Vagina (tissue), 2 donors: ENCODE measurements at regions not wholly inside any gene's neighbourhood (a gene's known extent, or its start where the extent isn't known, plus 50 kb on each side); places are given as distances from the start of the nearest gene placed in this dataset.

Experiments used
- DNase-seq, 2 donors: peaks; one replicate each; pipeline ENCODE4 v3.0.0-alpha.2; 2017; ENCODE audit errors: extremely low spot score in 2 of 2
- H3K27ac ChIP-seq: fragments of 200-600 bp; sonication (generic); one replicate; pipeline ENCODE4 v1.5.1; 2019
- H3K27me3 ChIP-seq: fragments of 200-600 bp; sonication (generic); one replicate; pipeline ENCODE4 v1.5.1; 2019
- H3K36me3 ChIP-seq, 2 donors: fragments of 200-600 bp; sonication (generic); one replicate each; pipeline ENCODE4 v1.5.1; 2017 to 2019
- H3K4me1 ChIP-seq: fragments of 200-600 bp; sonication (generic); one replicate; pipeline ENCODE4 v1.5.1; 2019
- H3K4me3 ChIP-seq, 2 donors: fragments of 200-600 bp; sonication (generic); 1 replicate in 1 of 2; 2 replicates in 1 of 2; pipeline ENCODE4 v1.5.1; 2016 to 2019
- H3K9me3 ChIP-seq: fragments of 200-600 bp; sonication (generic); one replicate; pipeline ENCODE4 v1.5.1; 2019
- POLR2A ChIP-seq, 2 donors: fragments of 450-650 bp; IDR thresholded peaks; one replicate each; pipeline ENCODE4 v1.6.1; 2017; ENCODE audit warnings: antibody characterized with exemption in 2 of 2, mild to moderate bottlenecking in 2 of 2, moderate library complexity in 2 of 2
- POLR2AphosphoS5 ChIP-seq, 2 donors: sonication (generic); formaldehyde crosslinking; IDR thresholded peaks; one replicate each; pipeline ENCODE4 v1.9.0; 2017; ENCODE audit warnings: antibody characterized with exemption in 2 of 2, mild to moderate bottlenecking in 2 of 2, low read depth in 1 of 2; ENCODE audit not compliant: insufficient read depth in 1 of 2
- intact Hi-C: fragments of 100-400 bp; cut with DNase I; formaldehyde crosslinking; loops from one replicate; pipeline ENCODE4 v1.15.1; 2023
- TF ChIP-seq, protein P1 (sequence below), 3 experiments: fragments of 450-650 bp in 2 of 3; fragments of 200-600 bp in 1 of 3; sonication (generic) in 1 of 3; IDR thresholded peaks; one replicate each; pipeline ENCODE4 v1.5.1; 2017 to 2019; ENCODE audit warnings: antibody characterized with exemption in 3 of 3, mild to moderate bottlenecking in 2 of 3, moderate library complexity in 2 of 3

DNA sequence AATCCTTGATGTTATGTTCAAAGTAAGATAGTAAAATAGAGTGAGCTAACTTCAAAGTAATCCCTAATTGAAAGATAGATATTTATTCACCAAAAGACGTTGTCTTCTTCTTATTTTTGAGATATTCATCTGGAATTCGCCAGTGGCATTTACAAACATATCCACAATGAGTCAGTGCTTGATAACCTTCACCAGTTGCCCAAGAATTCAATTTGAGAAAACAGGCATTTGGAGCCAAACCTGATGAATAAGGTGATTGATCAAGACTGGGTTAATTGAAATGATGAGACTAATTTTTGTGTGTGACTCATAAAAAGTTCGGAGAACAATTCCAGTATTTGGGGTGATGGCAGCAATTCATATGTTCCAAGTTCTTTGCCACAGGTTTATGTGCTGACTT, 344.0 kb downstream of the ARL4A start:
- TF ChIP-seq, protein P1, sequence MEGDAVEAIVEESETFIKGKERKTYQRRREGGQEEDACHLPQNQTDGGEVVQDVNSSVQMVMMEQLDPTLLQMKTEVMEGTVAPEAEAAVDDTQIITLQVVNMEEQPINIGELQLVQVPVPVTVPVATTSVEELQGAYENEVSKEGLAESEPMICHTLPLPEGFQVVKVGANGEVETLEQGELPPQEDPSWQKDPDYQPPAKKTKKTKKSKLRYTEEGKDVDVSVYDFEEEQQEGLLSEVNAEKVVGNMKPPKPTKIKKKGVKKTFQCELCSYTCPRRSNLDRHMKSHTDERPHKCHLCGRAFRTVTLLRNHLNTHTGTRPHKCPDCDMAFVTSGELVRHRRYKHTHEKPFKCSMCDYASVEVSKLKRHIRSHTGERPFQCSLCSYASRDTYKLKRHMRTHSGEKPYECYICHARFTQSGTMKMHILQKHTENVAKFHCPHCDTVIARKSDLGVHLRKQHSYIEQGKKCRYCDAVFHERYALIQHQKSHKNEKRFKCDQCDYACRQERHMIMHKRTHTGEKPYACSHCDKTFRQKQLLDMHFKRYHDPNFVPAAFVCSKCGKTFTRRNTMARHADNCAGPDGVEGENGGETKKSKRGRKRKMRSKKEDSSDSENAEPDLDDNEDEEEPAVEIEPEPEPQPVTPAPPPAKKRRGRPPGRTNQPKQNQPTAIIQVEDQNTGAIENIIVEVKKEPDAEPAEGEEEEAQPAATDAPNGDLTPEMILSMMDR (IDR thresholded peaks at IDR 0.05), result no peak
- TF ChIP-seq POLR2AphosphoS5 (IDR thresholded peaks at IDR 0.05; ENCODE audit: insufficient read depth in 1 of 2, low read depth in 1 of 2) (no peak), POLR2A (IDR thresholded peaks at IDR 0.05) (no peak)
- H3K9me3 ChIP-seq, result no peaks in the 10 kb centered on the region
- intact Hi-C loops, result no loop called here
- no peak overlapping the region for H3K27ac ChIP-seq
- H3K4me1 ChIP-seq, result no peaks in the 10 kb centered on the region
- no peak for DNase-seq
- H3K36me3 ChIP-seq, result no peaks in the 10 kb centered on the region
- H3K27me3 ChIP-seq, result no peaks in the 10 kb centered on the region
- no peak overlapping the region for H3K4me3 ChIP-seq

DNA sequence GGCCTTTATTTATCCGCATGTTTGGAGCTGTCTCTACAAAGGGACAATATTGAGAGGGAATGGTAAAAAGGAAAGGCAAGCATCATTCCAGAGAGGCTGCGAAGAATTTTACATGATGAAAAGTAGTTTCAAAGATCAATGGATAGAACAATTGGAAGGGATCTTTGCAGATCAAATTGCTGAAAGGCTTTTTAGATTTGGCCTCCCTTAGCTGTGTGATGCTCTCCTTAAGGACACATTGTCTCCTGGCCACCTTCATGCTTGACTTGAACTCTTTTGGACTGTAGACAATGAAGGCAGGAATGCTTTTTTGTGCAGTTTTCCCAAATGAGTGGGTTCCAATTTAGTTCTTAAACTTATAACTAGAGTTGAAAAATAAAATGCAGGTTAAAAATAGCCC, 344.7 kb downstream of the ARL4A start:
- intact Hi-C loops, result no loop called here
- TF ChIP-seq, protein P1 (IDR thresholded peaks at IDR 0.05), result no peak
- no peak for TF ChIP-seq POLR2AphosphoS5 (IDR thresholded peaks at IDR 0.05; ENCODE audit: insufficient read depth in 1 of 2, low read depth in 1 of 2)
- no peak for TF ChIP-seq POLR2A (IDR thresholded peaks at IDR 0.05)

DNA sequence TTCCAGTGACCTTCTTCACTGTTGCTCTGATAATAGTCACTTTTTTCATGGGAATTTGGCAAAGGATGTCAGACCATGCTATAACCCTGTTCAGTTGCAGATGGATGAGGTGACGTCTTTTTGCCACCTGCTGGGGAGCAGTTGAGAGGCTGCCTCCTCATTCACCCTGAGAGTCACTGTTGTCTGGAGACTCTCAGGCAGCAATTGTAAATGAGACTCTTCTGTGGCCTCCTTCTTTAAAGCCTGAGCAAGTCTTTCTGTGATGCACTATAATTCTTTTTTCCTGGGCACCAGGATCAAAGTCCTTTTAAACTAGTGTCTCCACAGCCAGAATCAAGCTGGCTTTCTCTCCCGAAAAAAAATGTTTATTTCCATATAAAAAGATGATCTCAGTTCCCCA, 345.1 kb downstream of the ARL4A start:
- H3K27me3 ChIP-seq, result no peaks in the 10 kb centered on the region
- H3K9me3 ChIP-seq, result no peaks in the 10 kb centered on the region
- TF ChIP-seq POLR2A (IDR thresholded peaks at IDR 0.05) (no peak), POLR2AphosphoS5 (IDR thresholded peaks at IDR 0.05; ENCODE audit: insufficient read depth in 1 of 2, low read depth in 1 of 2) (no peak)
- TF ChIP-seq, protein P1 (IDR thresholded peaks at IDR 0.05), result no peak
- intact Hi-C loops, result no loop called here
- H3K4me1 ChIP-seq, result no peaks in the 10 kb centered on the region
- no peak overlapping the region for H3K4me3 ChIP-seq
- H3K36me3 ChIP-seq, result no peaks in the 10 kb centered on the region
- no peak overlapping the region for H3K27ac ChIP-seq
- DNase-seq, result no peak

More for the DNA sequence above, 344.7 kb downstream of the ARL4A start:
- Histone ChIP-seq H3K27me3 (no peaks in the 10 kb centered on the region), H3K27ac (no peak overlapping the region), H3K4me3 (no peak overlapping the region), H3K9me3 (no peaks in the 10 kb centered on the region), H3K36me3 (no peaks in the 10 kb centered on the region), H3K4me1 (no peaks in the 10 kb centered on the region)
- DNase-seq, result no peak

DNA sequence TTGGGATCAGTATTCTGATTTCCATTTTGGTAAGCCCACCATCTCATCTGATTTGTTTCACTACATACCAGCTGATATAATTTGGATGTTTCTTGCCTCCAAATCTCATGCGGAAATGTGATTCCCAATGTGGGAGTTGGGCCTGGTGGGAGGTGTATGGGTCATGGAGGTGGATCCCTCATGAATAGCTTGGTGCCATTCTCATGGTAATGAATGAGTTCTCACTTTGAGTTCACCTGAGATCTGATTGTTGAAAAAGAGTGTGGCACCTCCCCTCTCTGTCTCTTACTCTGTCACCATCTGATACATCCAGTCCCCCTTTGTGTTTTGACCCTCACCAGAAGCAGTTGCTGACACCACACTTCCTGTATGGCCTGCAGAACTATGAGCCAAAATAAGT, 347.3 kb downstream of the ARL4A start:
- Histone ChIP-seq H3K27ac (no peak overlapping the region), H3K27me3 (no peaks in the 10 kb centered on the region), H3K36me3 (no peaks in the 10 kb centered on the region), H3K9me3 (no peaks in the 10 kb centered on the region), H3K4me1 (no peaks in the 10 kb centered on the region), H3K4me3 (no peak overlapping the region)
- intact Hi-C loops, result loop anchor here (5.0 kb wide), 1 partner anchor 1198 kb away; no protein-coding TSS in a partner anchor
- TF ChIP-seq, protein P1 (IDR thresholded peaks at IDR 0.05), result no peak
- TF ChIP-seq POLR2A (IDR thresholded peaks at IDR 0.05) (no peak), POLR2AphosphoS5 (IDR thresholded peaks at IDR 0.05; ENCODE audit: insufficient read depth in 1 of 2, low read depth in 1 of 2) (no peak)
- DNase-seq, result no peak

DNA sequence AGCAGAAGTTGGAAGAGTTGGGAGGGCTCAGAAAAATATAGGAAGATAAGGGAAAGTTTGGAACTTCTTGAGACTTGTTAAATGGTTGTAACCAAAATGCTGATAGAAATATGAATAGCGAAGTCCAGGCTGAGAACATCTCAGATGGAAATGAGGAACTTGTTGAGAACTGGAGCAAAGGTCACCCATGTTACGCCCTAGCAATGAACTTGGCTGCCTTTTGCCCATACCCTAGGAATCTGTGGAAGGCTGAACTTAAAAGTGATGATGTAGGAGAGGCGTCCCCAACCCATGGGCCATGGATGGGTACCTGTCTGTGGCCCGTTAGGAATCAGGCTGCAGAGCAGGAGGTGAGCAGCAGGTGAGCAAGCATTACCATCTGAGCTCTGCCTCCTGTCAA, 347.8 kb downstream of the ARL4A start:
- TF ChIP-seq POLR2A (IDR thresholded peaks at IDR 0.05) (no peak), POLR2AphosphoS5 (IDR thresholded peaks at IDR 0.05; ENCODE audit: insufficient read depth in 1 of 2, low read depth in 1 of 2) (no peak)
- TF ChIP-seq, protein P1 (IDR thresholded peaks at IDR 0.05), result no peak
- Histone ChIP-seq H3K4me3 (no peak overlapping the region), H3K4me1 (no peaks in the 10 kb centered on the region), H3K9me3 (no peaks in the 10 kb centered on the region), H3K36me3 (no peaks in the 10 kb centered on the region), H3K27ac (no peak overlapping the region), H3K27me3 (no peaks in the 10 kb centered on the region)
- intact Hi-C loops, result loop anchor here (5.0 kb wide), 1 partner anchor 1197 kb away; no protein-coding TSS in a partner anchor
- DNase-seq, result no peak
